Left ventricle myocardium inferior (tissue), 1 donor: ENCODE measurements at regions not wholly inside any gene's neighbourhood (a gene's known extent, or its start where the extent isn't known, plus 50 kb on each side); places are given as distances from the start of the nearest gene placed in this dataset.

Experiments used
- DNase-seq: peaks from one replicate; pipeline ENCODE4 v3.0.0-alpha.2; 2020
- H3K27ac ChIP-seq: fragments of 200-600 bp; replicated peaks from 2 replicates; pipeline ENCODE4 v1.8.0; 2021
- H3K27me3 ChIP-seq: fragments of 200-600 bp; 2 replicates; pipeline ENCODE4 v1.8.0; 2021; ENCODE audit warnings: low read depth
- H3K36me3 ChIP-seq: fragments of 200-600 bp; 2 replicates; pipeline ENCODE4 v1.8.0; 2021
- H3K4me1 ChIP-seq: fragments of 200-600 bp; 2 replicates; pipeline ENCODE4 v1.8.0; 2021
- H3K4me3 ChIP-seq: fragments of 200-600 bp; 2 replicates; pipeline ENCODE4 v1.8.0; 2021; ENCODE audit warnings: mild to moderate bottlenecking, moderate library complexity
- H3K9me3 ChIP-seq: fragments of 200-600 bp; replicated peaks from 2 replicates; pipeline ENCODE4 v1.8.0; 2021
- CTCF ChIP-seq: fragments of 200-600 bp; IDR thresholded peaks from 2 replicates; pipeline ENCODE4 v1.8.0; 2021; ENCODE audit warnings: antibody characterized with exemption, mild to moderate bottlenecking, borderline replicate concordance
- intact Hi-C: fragments of 100-400 bp; cut with micrococcal nuclease; formaldehyde crosslinking; loops from one replicate; pipeline ENCODE4 v1.11.0; 2022
- donor health status: DM: no; HTN: yes; CAD: no; lungs with severe emphysema.

DNA sequence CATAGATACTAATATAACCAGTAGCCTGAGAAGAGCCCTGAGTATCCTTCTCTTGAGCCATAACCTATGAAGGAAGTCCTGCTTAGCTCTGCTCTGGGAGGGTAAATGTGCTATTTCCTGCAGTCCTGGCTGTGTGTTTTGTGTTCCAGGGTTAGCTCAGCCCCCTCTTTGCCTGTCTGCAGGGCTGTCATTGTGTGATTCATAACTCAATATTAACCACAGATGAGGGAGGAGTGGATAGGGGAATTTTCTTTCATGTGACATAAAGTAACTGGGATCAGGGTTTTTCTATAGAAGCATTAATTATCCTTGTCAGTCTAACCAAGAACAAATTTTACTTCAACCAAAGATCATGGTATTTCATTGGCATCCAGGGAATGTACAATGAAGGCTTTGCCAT lies 183.3 kb upstream of the ZBTB20 start:
- intact Hi-C loops: no loop called here
- TF ChIP-seq CTCF: no peak

GRCh38 chr3:115332998-115333397 lies 185.9 kb upstream of the ZBTB20 start:
- no peaks in the 10 kb centered on the region for H3K9me3 ChIP-seq
- no peak overlapping the region for H3K27ac ChIP-seq
- H3K27me3 ChIP-seq: no peaks in the 10 kb centered on the region
- intact Hi-C loops: no loop called here
- H3K4me1 ChIP-seq: no peaks in the 10 kb centered on the region
- H3K36me3 ChIP-seq: no peaks in the 10 kb centered on the region
- no peak for TF ChIP-seq CTCF
- no peak overlapping the region for H3K4me3 ChIP-seq
- no peak for DNase-seq

More for the DNA sequence above, 183.3 kb upstream of the ZBTB20 start:
- H3K27me3 ChIP-seq: no peaks in the 10 kb centered on the region
- H3K4me3 ChIP-seq: no peak overlapping the region
- no peaks in the 10 kb centered on the region for H3K4me1 ChIP-seq
- H3K36me3 ChIP-seq: no peaks in the 10 kb centered on the region
- no peaks in the 10 kb centered on the region for H3K9me3 ChIP-seq
- H3K27ac ChIP-seq: no peak overlapping the region
- DNase-seq: no peak

DNA sequence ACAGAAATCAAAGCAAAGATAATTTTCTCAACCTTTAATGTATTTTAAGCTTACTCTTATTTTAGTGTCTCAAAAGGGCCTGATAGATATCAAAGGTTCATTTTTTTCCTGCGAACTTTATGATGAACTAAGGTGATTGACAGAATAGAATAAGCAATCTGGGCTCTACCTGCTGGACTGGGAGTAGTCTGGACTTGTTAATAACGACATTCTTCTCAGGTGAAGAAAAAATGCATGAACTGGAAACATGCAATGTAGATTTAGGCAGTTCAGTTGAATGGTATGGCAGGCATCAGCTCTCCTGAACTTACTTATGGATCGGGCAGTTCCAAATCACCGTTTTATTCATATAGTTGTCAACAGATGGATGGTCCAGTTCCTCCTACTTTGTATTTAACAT lies 189.7 kb upstream of the ZBTB20 start:
- H3K27ac ChIP-seq: no peak overlapping the region
- H3K27me3 ChIP-seq: no peaks in the 10 kb centered on the region
- H3K4me1 ChIP-seq: no peaks in the 10 kb centered on the region
- no peak for TF ChIP-seq CTCF
- H3K4me3 ChIP-seq: no peak overlapping the region
- intact Hi-C loops: no loop called here
- H3K36me3 ChIP-seq: no peaks in the 10 kb centered on the region
- no peak for DNase-seq
- no peaks in the 10 kb centered on the region for H3K9me3 ChIP-seq

DNA sequence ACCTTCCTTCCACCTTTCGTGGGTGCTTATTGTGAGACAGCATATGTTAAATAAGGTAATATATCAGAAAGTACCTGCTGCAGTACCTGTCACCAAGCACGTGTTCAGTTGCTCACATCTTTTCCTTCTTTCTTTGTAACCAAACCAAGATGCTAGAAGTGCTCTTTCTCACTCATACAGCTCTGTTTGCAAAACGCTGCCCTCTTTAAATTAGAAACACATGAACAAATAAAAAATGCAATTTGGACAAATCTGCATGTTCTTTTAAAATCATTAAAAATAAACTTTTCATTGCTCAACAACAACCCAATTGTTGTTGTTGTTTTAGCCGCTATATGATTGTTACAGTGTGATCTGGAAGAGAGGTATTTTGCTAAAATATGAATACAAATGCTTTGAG lies 193.5 kb upstream of the ZBTB20 start:
- no peak overlapping the region for H3K27ac ChIP-seq
- H3K4me1 ChIP-seq: no peaks in the 10 kb centered on the region
- intact Hi-C loops: no loop called here
- H3K9me3 ChIP-seq: no peaks in the 10 kb centered on the region
- H3K36me3 ChIP-seq: no peaks in the 10 kb centered on the region
- no peaks in the 10 kb centered on the region for H3K27me3 ChIP-seq
- H3K4me3 ChIP-seq: no peak overlapping the region
- no peak for DNase-seq
- TF ChIP-seq CTCF: no peak

- no peak for DNase-seq
- Histone ChIP-seq H3K36me3 (no peaks in the 10 kb centered on the region), H3K4me3 (no peak overlapping the region), H3K27me3 (no peaks in the 10 kb centered on the region), H3K9me3 (no peaks in the 10 kb centered on the region), H3K4me1 (no peaks in the 10 kb centered on the region), H3K27ac (no peak overlapping the region)
- no peak for TF ChIP-seq CTCF
- intact Hi-C loops: no loop called here
These were observed 194.1 kb upstream of the ZBTB20 start for GRCh38 chr3:115341208-115341607.

DNA sequence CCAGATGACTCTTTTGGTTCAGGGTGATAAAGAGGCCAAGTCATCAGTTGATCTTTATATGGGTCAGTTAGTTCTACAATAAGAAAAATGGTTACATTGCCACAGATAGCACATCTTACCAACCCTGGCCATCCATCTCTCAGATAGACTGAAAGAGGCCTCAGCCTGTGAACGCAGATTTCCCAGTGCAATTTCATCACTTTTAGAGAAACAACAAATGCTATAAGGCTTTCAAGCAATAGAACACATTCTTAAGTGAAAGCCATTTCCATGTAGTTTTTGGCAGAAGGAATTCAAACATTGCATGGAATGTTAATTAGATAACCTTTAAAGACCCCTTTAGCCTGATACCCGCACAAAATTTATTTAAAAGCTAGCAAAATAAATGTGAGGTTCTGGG lies 200.6 kb upstream of the ZBTB20 start:
- no peak for DNase-seq
- no peak overlapping the region for H3K4me3 ChIP-seq
- no peaks in the 10 kb centered on the region for H3K4me1 ChIP-seq
- H3K27me3 ChIP-seq: no peaks in the 10 kb centered on the region
- intact Hi-C loops: no loop called here
- no peak for TF ChIP-seq CTCF
- no peaks in the 10 kb centered on the region for H3K36me3 ChIP-seq
- no peaks in the 10 kb centered on the region for H3K9me3 ChIP-seq
- no peak overlapping the region for H3K27ac ChIP-seq
